Activated CD4-positive, alpha-beta T cell treated with anti-CD3 and anti-CD28 coated beads, Interleukin-2, amount 50 U/mL, for 24 hours (primary cell): ENCODE measurements at regions not wholly inside any gene's neighbourhood (a gene's known extent, or its start where the extent isn't known, plus 50 kb on each side); places are given as distances from the start of the nearest gene placed in this dataset.

Experiments
- DNase-seq, 2 donors: peaks; one replicate each; pipeline ENCODE4 v3.0.0-alpha.2; 2020; ENCODE audit warnings: low read depth in 1 of 2, low spot score in 1 of 2

DNA sequence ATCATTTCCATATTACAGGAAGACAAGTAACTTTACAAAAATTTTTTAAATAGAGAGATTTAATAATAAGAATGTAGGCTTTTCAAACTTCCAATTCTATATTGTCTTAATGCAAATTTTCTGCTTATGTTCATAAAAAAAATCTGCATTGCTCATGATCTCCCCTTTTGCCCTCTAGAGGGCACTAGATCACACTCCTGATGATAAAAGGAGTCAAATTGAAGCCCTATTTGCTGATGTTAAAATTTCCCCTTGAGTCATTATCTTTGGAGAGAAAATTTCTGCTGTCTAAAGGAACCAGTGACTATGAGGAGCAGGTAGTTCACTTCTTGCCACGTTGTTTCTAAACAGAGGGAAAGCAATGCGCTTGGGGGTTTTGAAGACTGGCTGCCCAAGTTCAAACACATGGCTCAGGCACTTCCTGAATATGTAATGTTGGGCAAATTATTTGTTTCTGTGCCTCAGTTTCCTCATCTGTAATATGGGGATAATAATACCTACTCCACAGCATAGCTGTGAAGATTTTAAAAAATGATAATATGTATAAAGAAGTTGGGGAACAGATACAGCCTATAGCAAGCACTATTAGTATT lies 874.2 kb downstream of the TFAP2A start:
- no peak for DNase-seq

DNA sequence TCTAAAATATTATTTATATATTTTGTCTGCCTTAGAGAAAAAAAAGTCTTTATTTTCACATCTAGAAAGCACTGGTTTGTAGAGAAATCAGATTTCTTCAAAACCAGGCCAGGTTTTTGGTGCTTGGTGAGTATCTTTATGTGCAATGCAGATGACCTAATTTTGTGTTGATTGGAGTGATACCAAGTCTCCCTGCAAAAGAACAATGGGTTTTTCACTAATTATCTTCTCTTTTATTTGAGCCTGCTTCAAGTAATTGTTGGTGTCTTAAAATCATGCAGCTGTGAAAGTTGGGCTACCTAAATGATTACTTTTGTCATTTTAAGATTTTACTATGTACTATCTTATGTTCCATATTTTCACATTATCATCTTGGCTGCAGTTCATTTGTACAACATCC lies 874.7 kb downstream of the TFAP2A start:
- no peak for DNase-seq

DNA sequence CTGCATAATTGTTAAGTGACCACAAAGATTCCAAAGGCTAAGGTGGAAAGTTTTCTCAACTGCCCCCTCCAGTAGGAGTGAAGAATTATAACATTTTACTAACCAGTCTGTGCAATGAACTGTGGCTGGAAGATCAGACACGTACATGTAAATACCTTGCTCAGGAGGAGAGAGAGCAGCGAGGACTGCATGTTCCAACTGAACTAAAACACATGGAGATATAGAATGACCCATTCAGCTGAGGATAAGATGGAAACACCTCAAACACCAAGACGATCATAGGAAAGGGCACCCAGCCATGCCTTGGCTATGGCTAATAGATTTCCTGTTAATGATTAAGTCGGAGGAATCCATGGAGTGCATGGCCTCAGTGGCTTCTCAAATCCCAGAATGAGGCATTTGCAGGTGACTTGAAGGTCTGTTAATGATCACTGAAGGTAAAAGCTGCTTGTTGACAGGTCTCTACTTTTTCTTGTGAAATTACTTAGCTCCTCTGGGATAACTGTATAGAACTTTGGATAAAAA lies 875.6 kb downstream of the TFAP2A start:
- no peak for DNase-seq

DNA sequence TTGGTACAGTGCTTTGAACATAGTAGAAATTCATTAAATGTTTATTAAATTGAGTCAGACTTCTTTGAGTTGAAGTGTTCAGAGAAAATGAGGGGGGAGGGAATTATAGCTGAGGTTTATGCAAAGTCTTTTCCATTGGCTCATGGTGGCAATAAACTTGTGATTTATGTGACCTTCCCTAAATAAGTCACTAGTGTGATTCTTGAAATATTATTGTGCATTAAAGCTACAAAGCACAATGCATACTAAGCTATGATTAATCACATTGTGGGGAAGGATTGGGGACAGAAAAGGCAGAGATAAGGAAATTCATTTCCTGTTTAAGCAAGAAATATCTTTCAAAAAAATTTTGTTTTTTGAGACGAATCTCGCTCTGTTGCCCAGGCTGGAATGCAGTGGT lies 877.5 kb downstream of the TFAP2A start:
- no peak for DNase-seq

DNA sequence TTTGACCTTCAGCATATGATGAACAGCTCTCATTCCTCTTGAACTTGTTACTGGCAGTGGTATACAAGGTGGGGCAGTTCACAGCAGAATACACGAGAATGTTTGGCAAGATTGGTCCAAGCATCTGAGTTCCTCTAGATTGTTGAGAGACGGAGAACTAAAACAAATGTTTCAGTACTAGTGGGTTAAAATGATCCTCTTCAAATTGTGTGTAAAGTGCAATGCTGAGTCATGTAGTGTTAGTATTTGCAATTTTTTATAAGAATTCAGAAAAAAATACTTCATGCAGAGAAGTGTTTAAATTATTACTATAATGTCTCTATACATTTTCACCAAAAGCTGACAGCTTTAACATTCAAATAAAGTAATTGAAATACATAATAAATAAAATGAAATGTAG lies 879.8 kb downstream of the TFAP2A start:
- DNase-seq: no peak

DNA sequence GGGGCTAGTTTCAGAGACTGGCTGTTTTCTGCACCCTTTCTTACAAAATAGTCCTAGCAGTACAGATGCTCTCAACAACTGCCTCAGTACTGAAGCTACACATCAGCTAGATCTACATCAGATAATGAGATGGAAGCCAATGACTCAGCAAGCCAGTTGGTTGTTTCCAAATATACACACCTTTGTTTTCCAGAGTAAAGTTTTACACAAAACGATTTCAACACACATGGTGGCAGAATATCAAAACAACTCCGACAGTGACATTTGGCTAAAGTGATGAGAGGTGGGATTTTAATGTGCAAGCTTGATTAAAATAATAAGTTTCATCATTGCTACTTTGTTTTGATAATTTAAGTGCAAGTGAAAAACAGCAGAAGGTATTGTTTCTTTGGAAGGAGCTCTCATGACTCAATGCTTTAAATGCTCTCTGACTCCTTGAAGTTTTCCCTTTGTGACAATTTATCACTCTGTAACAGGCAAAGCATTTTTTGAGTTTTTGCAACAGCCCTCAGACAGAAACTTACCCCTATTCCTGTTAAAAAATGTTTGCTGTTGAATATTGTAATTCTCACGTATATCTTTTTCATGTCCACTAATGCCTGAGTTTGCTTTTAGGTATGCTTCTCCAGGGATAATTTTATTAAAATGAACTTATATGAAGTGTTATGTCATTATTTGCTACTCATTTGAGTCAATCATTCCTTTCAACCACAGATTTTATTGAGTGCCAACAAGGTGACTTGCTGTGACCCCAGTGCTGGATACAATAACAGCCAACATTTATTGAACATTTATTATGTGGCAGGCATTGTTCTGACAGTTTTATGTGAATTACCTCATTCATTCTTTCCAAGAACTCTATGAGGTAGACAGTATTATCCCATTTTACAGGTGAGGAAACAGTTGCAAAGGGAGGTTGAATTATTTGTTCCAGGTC lies 882.0 kb downstream of the TFAP2A start:
- no peak for DNase-seq

DNA sequence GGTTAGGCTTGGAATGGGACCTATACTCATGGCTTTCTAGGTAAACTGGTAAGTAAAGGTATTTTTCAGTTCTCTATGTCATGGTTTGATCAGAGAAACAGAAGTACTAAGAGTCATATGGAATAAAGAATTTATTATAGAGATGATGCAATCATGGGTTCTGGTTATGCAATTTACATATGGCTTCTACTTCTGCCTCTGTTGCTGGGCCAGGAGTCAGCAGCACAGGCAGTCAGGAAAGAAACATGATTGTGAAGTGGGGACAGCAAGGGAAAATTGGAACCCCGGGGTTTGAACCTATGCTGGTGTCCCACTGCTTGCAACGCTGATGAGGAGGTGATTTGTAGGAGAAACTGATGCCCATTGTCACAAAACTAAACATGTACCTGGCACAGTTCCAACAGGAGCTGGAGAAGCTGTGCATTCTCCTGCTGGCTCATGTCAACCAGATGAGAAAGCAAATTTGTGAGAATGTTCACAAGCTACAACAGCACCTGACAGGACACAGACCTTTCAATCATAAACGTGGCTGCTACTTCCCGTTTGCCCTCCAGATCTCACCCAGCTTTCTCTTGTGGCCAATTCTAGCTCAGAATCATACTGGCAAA lies 887.1 kb downstream of the TFAP2A start:
- no peak for DNase-seq

DNA sequence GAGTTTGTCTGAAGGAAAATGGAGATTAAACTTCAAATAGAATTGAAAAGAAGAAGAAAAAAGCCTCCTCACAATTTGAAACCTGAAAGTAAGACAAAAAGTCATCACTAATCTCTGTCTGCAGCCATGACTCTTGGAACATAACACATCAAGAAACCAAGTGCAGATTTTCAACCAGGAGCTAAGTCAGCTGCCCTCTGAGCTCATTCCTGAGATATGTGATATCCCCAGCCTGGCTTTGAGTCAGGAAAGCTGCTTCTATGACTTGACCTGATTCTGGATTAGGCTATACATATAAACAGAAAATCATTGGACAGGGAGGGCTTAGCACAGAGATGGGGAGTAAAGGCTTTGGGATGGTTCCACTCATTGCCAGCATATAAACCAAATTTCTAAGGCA lies 891.4 kb downstream of the TFAP2A start:
- DNase-seq: no peak

DNA sequence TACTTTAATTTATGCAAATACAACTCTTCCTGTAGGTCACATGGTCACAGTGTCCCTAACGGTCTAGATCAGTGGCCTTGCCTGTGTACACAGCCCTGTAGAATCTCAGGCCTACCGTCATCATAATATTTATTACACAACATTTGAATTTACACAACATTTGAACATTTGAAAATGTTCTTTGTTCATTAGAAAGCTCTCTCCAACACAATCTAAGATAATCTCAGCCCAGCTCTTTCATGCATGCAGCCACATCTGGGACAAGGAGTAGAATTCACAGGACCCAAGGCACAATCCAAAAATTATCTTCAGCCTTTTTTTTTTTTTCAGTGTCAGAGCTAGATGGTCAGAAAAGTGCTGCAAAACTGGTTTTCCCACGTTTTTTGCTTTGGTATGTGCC lies 892.8 kb downstream of the TFAP2A start:
- no peak for DNase-seq

DNA sequence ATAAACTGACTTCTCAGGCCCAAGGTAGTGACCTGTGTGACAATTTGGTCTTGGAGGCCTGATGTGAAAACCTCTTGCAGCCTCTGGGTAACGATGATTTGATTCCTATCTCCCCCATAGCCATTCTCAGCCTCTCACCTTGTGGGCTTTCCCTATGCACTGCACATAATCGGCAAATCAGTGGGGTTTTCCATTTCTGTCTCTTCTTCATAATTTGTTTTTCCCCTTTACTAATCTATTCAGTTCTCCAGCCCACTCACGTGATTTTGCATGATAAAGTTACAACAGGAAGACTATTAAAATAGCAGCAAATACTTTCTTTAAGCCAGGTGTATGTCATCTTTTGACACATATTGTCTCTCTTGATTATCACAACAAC lies 893.7 kb downstream of the TFAP2A start:
- DNase-seq: no peak

DNA sequence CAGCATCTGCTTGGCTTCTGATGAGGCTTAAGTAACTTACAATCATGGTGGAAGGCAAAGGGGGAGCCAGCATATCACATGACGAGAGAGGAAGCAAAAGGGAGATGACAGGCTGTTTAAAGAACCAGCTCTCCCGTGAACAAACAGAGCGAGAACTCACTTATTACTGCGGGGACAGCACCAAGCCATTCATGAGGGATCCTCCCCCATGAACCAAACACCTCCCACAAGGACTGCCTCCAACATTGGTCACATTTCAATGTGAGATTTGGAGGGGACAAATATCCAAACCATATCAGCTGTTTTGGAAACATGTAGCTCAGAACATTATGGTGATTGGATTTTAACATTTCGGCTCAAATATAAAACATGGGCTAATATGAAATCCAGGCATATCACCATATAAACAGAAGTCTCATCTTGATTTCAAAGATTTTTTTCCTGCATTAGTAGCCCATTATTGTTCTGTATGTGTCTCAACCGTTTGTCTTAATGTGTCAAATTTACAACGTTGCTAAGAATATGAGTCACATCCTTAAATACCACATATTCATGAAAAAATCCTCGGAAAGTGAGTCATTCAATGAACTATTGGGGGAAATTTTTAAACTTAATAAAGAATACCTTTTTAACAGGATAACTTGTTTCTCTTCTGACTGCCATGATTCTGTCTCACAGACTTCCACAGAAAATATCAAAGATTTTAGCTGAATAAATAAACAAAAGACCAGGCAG lies 894.3 kb downstream of the TFAP2A start:
- DNase-seq: no peak

DNA sequence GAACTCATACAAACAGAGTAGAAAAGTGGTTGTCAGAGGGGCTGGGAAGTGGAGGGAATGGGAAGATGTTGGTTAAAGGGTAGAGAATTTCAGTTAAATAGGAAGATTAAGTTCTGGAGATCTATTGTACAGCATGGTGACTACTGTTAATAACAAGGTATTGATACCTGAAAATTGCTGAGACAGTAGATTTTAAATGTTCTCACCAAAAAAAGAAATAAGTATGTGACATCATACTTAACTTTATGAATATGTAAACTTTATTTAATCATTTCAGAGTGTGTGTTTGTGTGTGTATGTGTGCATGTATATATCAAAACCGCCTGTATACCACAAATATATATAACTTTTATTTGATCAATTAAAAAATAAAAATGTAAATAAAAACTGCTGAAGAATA lies 896.4 kb downstream of the TFAP2A start:
- no peak for DNase-seq

DNA sequence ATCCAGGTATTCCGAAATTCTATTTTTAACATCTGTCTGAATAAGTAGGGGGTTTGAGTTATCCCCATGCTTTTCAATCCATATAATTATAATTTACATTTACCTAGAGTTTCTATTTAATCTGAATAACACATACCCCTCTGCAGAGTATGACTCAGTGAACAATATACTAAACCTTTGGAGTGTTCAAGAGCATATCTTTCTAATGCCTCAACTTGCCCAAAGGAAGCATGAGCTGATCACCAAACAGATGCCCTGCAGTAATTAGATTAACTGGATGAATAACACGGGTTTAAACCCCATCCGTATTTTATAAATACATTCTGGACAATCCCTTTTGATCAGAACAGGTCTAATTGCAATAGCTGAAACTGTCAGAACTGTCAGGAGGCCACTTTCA lies 897.1 kb downstream of the TFAP2A start:
- DNase-seq: no peak

DNA sequence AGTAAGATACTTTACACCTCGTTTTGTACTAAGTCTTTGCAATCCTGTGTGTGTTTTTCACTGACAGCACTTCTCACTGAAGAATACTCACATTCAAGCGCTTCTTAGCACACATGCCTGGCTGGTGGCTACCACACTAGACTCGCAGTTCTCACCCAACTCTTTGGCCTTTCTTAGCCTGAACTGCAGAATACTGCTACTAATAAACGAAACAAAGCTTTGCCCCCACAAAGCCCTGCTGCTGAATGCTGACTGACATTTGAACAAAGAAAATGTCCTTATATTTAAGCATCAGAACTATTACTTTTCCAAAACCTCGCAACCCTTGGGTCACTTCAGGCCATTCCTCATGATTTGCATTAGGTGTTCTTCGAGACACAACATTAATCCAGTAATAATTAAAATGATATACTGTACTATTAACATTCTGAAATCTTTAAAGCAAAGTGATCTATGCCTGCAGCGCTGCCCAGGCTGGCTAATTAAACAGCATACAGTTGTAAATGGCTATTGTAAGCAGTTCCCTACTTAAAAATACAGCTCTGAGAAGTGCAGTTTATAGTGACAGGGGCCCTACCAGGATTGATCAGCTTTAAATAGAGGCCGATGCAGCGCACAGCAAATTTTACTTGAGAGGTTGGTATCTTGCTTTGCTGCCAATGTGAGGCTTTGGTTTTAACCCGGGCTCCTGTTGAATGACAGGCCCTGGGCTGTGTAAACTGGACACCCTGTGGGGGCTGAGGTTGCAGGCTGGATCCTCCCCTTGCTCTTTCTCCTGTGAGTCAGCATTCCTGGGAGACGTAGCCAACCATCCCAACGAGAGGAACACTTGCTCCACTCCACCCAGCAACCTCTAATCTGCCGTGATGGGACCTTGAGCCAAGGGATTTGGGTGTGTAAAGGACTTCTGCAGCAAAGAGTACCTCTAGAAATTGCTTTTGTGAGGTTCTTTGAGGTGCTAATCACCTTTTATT lies 899.0 kb downstream of the TFAP2A start:
- DNase-seq: no peak

DNA sequence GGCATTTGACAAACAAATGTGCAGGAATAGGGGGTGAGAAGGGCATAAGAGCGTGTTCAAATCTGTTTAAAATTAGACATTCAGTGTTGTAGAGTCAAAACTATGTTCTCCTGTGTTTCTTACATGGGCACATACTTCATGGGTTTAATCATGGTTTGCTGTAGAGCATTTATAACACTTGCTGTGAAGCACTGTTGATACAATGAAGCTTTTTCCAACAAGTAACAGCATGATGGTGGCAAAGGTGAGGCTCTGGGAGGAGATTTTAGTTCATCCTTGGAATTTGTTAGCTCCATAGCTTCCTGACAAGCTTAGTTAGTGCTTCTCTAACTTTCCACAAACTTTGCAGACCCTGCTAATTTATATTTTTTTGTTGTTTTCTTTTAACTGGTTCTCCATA lies 900.7 kb downstream of the TFAP2A start:
- no peak for DNase-seq

DNA sequence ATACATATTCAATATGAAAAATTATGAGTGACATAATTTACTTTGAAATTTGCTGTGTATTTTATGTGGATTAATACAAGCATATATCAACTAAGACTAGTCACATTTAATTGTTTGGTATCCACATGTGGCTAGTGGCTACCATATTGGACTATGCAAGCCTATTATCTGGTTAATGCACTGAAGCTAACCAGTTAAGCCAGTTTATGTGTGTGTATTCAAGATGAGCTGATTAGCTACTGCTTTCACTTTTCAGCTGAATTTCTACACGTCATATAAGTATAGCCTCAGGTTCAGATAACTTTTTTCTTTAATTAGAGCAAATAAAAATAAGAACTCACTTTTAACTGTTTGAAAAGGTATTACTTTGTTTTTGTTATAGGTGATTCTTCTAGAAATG lies 903.7 kb downstream of the TFAP2A start:
- DNase-seq: no peak

DNA sequence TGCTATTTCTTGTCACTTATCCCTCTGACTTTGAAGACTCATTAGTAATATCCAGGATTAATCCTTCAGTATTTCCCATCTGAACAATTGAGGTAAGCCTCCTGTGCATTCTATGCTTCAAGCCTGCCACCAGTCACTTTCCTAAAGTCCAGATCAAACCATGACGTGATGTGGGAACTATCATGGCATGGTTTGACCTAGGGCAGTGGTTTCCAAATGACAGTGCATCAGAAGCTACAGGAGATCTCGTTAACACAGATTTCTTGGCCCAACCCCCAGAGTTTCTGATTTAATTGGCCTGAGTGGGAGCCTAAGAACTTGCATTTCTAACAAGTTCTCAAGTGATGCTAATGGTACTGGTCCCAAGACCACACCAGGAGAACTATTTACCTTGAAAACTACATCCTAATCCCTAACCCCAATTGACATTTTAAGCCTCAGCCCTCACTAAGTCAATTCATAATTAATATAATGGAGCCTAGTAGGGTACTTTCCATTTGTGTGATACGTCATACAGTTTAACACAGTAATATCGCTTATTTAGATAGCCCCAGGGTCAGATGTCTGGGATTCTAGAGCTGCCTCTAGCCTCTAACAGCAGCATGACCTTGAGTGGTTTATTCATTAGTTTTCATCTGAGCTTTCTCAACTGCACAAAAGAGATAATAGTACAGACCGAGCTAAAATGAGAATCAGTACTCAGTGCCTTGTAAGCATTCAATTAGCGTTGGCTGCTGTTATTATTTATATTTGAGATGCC lies 907.6 kb downstream of the TFAP2A start:
- DNase-seq: no peak

DNA sequence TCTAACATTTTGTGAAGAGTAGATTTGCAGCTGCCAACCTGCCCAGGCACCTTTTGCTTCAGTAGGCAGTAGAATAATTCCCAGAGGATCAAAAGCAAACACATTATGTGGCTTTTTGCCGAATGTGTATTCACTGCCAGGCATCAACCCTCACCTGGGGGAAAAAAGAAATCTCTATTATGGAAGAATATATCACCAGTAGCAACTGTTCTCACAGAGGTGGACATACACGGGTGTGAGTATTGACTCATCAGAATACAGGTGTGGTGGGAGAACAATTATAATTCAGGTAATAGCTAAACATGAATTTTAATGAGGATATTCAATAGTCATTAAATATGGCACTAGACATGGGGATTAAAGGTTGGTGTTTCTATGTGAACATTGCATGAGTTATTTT lies 910.7 kb downstream of the TFAP2A start:
- no peak for DNase-seq

DNA sequence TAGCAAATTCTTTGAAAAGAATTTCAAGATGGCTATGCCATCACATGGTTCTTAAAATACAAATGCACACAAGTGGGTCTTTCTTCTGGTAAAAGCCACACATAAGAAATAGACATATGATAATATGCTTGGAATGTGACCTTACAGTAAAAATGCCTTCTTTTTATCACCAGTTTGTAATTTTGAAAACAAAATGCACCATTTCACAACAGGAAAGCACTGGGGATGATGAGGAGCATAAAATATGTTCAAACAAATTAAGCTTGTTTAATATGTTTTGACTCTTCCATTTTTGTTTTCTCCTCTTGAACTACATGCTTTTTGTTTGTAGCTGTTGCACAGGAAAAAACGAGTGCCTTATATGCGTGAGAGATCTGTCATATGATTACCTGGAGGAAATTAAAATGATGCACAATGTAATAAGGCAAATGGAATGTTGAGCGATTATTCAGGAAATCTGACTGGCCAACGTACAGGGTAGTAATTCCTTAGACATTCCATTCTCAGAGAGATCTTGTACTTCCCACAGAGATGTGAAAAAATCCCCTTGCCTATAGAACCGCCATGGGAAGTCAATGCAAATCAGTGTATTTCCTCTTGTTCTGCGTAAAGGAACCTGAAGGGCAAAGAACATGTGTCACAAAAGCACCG lies 911.6 kb downstream of the TFAP2A start:
- no peak for DNase-seq
